HEK293 (cell line): ENCODE measurements at regions not wholly inside any gene's neighbourhood (a gene's known extent, or its start where the extent isn't known, plus 50 kb on each side); places are given as distances from the start of the nearest gene placed in this dataset.

Source experiments
- CTCF ChIP-seq: fragments of 450-650 bp; formaldehyde crosslinking; IDR thresholded peaks from 2 replicates; pipeline ENCODE4 v1.5.1; 2016; ENCODE audit warnings: missing biosample characterization, missing genetic modification characterization
- PRDM1 ChIP-seq: fragments of 450-650 bp; formaldehyde crosslinking; IDR thresholded peaks from 2 replicates; pipeline ENCODE4; 2016; ENCODE audit warnings: missing biosample characterization, missing genetic modification characterization
- REST ChIP-seq: fragments of 450-650 bp; formaldehyde crosslinking; IDR thresholded peaks from 2 replicates; pipeline ENCODE4 v1.5.1; 2016; ENCODE audit warnings: missing biosample characterization, missing genetic modification characterization
- YY1 ChIP-seq: fragments of 450-650 bp; formaldehyde crosslinking; IDR thresholded peaks from 2 replicates; pipeline ENCODE4 v1.5.1; 2018; ENCODE audit warnings: missing biosample characterization, missing genetic modification characterization
- ZBTB17 ChIP-seq: fragments of 450-650 bp; formaldehyde crosslinking; IDR thresholded peaks from 2 replicates; pipeline ENCODE4 v1.5.1; 2016; ENCODE audit warnings: missing biosample characterization, missing genetic modification characterization
- ZNF48 ChIP-seq: fragments of 450-650 bp; formaldehyde crosslinking; IDR thresholded peaks from 2 replicates; pipeline ENCODE4 v1.5.1; 2016; ENCODE audit warnings: missing biosample characterization, missing genetic modification characterization
- ZNF830 ChIP-seq: fragments of 450-650 bp; IDR thresholded peaks from 2 replicates; pipeline ENCODE4 v1.5.0; 2018; ENCODE audit warnings: missing biosample characterization, missing genetic modification characterization, low read depth, mild to moderate bottlenecking, moderate library complexity
- ZSCAN4 ChIP-seq: fragments of 450-650 bp; formaldehyde crosslinking; IDR thresholded peaks from 2 replicates; pipeline ENCODE4 v1.5.1; 2017; ENCODE audit warnings: missing biosample characterization, missing genetic modification characterization

GRCh38 chr1:213689260-213689659 lies 298.5 kb upstream of the PROX1 start:
- TF ChIP-seq ZNF830 (tag by site-specific recombination) (no peak), CTCF (tag by site-specific recombination) (no peak), PRDM1 (no peak), REST (no peak), ZSCAN4 (no peak), YY1 (tag by site-specific recombination) (no peak), ZNF48 (tag by site-specific recombination) (no peak), ZBTB17 (tag by site-specific recombination) (no peak)
